ENCODE measurements at regions not wholly inside any gene's neighbourhood (a gene's known extent, or its start where the extent isn't known, plus 50 kb on each side); places are given as distances from the start of the nearest gene placed in this dataset.
"Not testable (repeated sequence)": the region's sequence is repeated elsewhere in the genome, so short reads cannot be mapped to it uniquely, and the experiment has no call there.

- no peak for DNase-seq
These were observed 60.3 kb downstream of the CHRD start for GRCh38 chr3:184440151-184440550.

- no peak for DNase-seq
These were observed 61.5 kb downstream of the CHRD start for GRCh38 chr3:184441202-184441900.

- DNase-seq, result no peak
These were observed 63.5 kb downstream of the CHRD start for GRCh38 chr3:184443364-184443763.

GRCh38 chr3:184443831-184444230, 64.0 kb downstream of the CHRD start:
- no peak for DNase-seq

- DNase-seq, result no peak
These were observed 68.7 kb downstream of the CHRD start for GRCh38 chr3:184448321-184449160.

- no peak for DNase-seq
These were observed 69.3 kb downstream of the CHRD start for GRCh38 chr3:184449161-184449515.

GRCh38 chr3:184450547-184450946, 70.7 kb downstream of the CHRD start:
- no peak for DNase-seq

GRCh38 chr3:184453296-184453695, 73.4 kb downstream of the CHRD start:
- DNase-seq, result no peak

GRCh38 chr3:184455991-184456390, 76.1 kb downstream of the CHRD start:
- DNase-seq, result no peak

GRCh38 chr3:184456476-184456875, 76.6 kb downstream of the CHRD start:
- DNase-seq, result no peak

GRCh38 chr3:184457329-184457728, 77.5 kb downstream of the CHRD start:
- DNase-seq, result no peak

- not testable (repeated sequence) for DNase-seq
These were observed 78.0 kb downstream of the CHRD start for GRCh38 chr3:184457784-184458377.

GRCh38 chr3:184459355-184459754, 79.5 kb downstream of the CHRD start:
- no peak for DNase-seq

- DNase-seq, result no peak
These were observed 80.4 kb downstream of the CHRD start for GRCh38 chr3:184460276-184460675.

GRCh38 chr3:184461219-184461618, 81.4 kb downstream of the CHRD start:
- no peak for DNase-seq

- no peak for DNase-seq
These were observed 86.1 kb downstream of the CHRD start for GRCh38 chr3:184465883-184466412.

GRCh38 chr3:184466413-184466960, 86.6 kb downstream of the CHRD start:
- no peak for DNase-seq

- no peak for DNase-seq
These were observed 87.3 kb downstream of the CHRD start for GRCh38 chr3:184467171-184467570.

- no peak for DNase-seq
These were observed 90.7 kb downstream of the CHRD start for GRCh38 chr3:184470551-184470950.

GRCh38 chr3:184471439-184471838, 90.1 kb upstream of the EPHB3 start:
- no peak for DNase-seq

- DNase-seq, result no peak
These were observed 88.7 kb upstream of the EPHB3 start for GRCh38 chr3:184472723-184473428.

GRCh38 chr3:184474897-184475296, 86.7 kb upstream of the EPHB3 start:
- no peak for DNase-seq

GRCh38 chr3:184477940-184478339, 83.6 kb upstream of the EPHB3 start:
- no peak for DNase-seq
